HG03457 (cell line): ENCODE measurements at regions not wholly inside any gene's neighbourhood (a gene's known extent, or its start where the extent isn't known, plus 50 kb on each side); places are given as distances from the start of the nearest gene placed in this dataset.
"Not testable (repeated sequence)": the region's sequence is repeated elsewhere in the genome, so short reads cannot be mapped to it uniquely, and the experiment has no call there.

Experiments
- ATAC-seq: cut with Tn5 transposase; IDR thresholded peaks from one replicate; pipeline ENCODE4 v1.9.1; 2021; ENCODE audit warnings: moderate number of reproducible peaks; ENCODE audit not compliant: unreplicated experiment

DNA sequence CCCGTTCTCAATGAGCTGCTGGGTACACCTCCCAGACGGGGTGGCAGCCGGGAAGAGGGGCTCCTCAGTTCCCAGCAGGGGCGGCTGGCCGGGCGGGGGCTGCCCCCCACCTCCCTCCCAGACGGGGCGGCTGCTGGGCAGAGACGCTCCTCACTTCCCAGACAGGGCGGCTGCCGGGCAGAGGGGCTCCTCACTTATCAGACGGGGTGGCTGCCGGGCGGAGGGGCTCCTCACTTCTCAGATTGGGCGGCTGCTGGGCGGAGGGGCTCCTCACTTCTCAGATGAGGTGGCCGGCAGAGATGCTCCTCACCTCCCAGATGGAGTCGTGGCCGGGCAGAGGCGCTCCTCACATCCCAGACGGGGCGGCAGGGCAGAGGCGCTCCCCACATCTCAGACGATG is 559.0 kb downstream of the CD109 start:
- ATAC-seq: not testable (repeated sequence)

DNA sequence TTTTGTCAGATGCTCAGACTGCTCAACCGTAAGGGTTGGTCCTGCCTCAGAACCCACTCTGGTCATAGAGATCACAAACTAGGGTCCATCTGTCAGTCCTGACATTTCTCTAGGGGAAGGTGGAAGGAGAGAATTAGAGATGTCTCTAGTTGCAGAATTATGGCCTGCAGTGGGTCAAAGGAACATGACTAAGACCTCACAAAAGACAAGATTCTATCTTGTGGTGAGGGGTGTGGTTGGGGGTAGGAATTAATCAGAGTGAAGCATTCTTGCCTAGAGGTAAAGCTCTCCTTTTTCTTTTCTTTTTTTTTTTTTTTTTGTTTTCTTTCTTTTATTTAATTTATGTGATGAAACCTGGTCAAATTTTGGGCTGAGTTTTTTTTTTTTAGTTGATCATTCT is 558.1 kb downstream of the CD109 start:
- ATAC-seq: not testable (repeated sequence)

DNA sequence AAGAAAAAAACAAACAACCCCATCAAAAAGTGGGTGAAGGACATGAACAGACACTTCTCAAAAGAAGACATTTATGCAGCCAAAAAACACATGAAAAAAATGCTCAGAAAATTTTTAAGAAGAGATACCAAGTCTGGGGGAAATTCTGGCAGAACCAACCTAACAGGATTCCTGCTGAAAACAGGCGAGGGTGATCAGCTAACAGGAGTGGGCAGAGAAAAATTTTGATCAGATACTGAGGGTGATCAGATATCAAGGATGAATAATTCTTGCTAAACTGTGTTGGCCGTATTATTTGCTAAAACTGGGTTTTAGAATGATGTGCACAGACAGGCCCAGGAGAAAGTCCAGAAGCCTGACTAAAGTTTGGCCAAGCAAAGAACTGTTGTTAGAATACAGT is 557.3 kb downstream of the CD109 start:
- no peak for ATAC-seq

DNA sequence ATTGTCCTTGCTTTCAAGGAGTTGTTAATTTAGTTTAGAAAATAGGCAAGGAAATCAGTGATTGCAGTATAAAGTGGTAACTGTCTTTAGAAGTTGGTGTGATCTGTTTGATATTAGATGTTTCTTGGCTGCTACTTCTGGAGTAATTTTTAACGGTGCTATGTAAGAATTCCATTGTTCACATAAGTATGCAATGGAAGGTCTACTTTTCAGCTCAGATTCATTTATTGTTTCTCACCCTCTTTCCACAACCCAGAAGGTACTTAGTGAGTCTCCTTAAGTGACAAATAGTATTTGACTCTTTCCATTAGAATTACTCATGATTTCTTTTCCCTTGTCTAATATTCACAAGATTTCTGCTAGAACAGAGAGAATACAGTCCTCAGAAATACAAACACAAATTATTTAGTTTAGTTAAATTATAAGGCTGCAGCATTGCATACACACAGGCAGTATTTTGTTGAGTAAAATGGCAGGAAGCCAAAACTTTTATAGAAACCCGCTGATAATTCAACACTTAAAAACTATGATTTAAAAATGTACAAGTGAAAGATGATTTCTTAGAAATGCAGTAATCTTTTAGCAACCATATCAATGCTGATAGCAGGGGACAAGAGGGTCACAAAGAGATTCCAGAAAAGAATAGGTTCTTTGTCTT is 554.3 kb downstream of the CD109 start:
- no peak for ATAC-seq

DNA sequence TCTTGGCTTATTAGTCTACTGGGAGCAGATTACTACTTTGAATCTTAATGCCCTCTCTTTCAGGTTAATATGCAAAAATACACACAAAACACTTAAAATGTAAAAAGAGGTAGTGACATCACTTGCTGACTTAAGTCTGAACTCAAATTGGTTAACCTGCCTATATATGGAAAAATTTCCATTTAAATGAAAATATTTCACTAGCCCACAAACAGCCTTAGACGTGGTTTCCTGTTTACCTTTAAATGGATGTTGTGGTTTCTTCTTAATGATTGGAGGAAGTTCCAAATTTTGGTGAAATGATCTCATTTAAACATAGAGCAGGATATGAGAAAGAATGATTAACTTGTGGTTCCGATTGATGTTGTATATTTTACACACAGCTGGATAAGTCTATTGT is 553.7 kb downstream of the CD109 start:
- ATAC-seq: peak; percentile 86

DNA sequence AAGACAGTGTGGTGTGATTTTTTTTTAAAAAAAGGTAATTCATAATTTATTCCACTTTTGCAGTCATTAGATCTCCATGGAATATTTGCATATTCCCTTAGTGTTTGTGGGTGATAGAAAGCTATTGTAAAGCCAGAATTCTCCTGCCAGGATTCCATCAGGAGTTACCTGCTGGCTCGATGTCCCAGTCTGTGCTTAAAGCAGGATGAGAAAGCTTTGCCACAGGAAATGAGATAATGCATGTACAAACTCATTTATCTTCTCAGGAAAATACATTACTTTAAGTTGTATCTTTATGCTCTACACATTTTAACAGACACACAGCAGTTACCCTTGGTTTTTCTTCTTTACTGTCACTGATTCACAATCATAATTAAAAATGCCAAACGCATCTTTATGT is 553.0 kb downstream of the CD109 start:
- no peak for ATAC-seq

DNA sequence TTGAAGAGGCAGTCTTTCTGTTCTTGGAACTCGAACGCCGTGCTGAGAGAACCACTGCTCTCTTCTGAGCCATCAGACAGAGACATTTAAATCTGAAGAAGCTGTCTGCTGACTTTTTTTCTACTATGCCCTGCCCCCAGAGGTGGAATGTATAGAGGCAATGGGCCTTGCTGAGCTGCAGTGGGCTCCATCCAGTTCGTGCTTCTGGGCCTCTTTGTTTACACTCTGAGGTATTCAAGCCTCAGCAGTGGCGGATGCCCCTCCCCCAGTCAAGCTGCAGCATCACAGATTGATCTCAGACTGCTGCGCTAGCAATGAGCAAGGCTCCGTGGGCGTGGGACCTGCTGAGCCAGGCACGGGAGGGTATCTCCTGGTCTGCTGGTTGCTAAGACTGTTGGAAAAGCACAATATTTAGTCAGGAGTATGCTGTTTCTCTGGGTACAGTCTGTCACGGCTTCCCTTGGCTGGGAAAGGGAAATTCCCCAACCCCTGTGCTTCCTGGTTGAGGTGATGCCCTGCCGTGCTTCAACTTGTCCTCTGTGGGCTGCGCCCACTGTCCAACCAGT is 526.8 kb downstream of the CD109 start:
- no peak for ATAC-seq

DNA sequence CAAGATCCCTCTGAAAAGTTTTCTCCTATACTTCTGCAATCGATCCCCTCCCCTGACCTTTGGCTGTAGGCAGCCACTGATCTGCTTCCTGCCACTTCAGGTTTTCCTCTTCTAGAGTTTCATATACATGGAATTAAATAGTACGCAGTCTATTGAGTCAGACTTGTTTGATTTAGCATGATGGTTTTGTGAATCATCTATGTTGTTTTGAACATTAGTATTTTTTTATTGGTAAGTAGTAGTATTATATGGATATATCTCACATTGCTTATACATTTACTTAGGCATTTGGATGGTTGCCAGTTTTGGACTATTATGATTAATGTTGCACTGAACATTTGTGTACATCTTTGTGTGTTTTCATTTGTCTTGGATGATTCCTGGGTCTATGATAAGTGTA is 518.0 kb downstream of the CD109 start:
- no peak for ATAC-seq

DNA sequence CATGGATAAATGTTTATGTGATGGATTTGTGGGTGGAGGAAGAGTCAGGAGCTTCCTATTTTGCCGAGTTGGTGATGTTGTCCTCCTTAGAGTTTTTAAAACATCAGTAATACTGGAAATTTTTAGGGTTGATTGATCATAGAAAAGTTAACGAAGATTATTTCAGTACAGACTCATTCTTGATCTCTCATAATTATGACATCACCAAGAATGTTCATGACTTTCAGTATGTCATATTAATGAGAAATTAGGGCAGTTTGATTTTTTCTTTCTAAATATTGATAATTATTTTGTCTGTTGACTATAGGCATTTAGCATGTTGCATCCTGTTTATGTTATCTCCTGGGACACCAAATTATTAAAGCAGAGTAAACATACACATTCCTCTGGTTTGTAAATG is 512.2 kb downstream of the CD109 start:
- ATAC-seq: no peak

DNA sequence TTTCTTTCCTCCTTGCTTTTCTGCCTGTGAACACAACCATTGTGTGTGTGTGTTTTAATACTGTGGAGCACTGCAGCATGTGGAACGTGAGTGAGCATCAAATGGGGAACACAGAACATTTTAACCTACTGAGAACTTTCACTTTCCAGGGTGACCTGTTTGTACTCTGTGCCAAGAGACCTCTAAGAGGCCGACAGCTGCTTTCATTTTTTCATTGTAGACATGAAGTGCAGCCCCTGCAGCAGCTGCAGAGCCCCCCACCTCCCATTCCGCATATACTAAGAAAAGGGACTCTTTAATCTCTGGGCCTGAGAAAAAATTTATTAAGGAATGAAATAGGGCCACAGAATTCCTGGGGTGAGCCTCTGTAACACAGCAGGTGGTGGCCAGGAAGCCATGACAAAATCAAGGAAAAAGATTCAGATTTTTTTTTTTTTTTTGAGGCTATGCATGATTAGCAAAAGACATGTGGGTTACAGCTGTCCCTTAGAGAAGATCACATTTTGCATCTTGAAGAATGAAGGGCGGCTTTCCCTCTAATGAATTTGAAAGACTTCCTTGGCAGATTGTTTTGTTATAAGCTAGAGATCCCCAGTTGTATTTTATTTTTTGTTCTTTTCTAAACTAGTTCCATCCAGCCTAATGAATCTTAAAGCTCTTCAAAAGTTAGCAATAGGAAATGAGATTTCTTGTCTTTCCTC is 503.4 kb downstream of the CD109 start:
- ATAC-seq: no peak

DNA sequence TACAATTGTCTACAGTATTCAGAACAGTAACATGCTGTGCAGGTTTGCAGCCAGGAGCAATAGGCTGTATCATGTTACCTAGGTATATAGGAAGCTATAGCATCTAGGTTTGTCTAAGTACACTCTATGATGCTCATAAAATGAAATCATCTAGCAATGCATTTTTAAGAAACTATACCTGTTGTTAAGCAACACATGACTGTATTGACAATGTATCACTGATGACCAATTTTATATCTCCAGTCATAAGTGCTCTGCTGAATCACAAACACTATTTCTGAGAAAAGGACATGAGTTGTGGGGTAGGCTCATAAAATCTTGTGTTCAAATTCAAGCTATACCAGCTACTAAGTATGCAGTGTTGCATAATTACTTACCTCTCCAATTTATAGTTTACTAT is 501.3 kb downstream of the CD109 start:
- ATAC-seq: no peak

DNA sequence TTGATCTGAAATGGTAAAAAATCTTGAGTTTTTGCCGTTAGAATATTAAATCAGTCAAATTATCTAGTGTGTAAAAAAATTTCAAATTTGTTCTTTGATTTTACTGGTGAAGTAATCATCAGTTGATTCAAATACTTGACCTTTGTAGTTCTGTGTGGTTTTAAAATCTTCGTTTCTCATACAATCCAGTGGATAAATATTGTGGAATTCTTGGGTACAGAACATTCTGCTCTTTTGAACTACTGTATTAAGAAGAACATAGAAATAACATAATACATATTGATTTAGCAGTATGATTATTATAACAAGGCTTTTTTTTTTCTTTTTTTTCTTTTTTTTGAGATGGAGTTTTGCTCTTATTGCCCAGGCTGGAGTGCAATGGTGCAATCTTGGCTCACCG is 491.8 kb downstream of the CD109 start:
- ATAC-seq: no peak

DNA sequence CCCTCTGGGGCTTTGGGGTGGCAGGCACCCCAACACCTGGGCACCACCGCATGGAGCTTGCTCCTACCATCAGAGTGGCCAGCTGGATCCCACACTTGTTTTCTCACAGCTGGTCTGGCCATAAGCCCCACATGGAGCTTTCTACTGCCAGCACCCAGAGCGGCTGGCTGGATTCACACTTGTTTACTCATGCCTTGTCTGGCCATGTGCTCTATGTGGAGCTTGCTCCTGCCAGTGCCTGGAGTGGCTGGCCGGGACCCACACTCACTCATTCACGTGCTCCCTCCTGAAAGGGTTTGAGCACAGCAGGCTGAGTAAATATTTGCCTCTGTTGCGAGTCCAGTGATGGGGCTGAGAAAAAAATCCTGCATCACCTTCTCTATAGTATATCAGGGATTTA is 487.0 kb downstream of the CD109 start:
- ATAC-seq: no peak

DNA sequence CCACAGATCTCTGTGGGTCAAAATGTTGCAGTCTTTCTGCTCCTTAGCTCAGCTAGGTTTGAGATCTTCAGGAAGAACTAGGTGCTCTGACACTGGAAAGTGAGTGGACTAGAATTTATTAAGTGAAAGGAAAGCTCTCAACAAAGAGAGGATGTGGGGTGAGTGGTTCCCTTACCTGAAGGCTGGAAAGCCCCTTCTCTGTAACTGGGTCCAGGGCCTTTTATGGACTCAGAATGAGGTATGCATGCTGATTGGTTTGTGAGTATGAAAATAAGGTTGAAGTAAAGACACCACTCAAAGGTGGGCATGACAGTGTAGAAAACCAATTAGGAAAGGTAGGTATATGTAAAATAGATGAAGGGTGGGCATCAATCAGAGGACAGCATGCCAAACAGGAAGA is 485.5 kb downstream of the CD109 start:
- ATAC-seq: peak; percentile 74

DNA sequence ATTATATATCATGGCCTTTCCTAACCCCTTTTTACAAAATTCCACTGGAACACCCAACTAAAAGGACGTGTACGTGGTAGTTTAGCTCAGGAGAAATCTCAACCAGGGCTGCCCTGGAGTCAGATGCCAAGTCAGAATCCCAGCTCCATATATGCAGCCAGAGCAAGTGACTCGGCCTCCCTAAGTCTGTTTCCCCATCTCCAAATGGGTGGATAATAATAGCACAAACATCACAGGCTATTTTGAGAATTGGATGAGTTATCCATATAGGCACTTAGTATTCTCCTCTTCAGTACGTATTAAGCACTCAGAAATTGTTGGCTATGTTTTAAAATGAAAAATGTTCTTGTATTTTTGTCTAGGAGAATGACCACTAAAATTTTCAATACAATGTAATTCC is 481.5 kb downstream of the CD109 start:
- ATAC-seq: no peak

DNA sequence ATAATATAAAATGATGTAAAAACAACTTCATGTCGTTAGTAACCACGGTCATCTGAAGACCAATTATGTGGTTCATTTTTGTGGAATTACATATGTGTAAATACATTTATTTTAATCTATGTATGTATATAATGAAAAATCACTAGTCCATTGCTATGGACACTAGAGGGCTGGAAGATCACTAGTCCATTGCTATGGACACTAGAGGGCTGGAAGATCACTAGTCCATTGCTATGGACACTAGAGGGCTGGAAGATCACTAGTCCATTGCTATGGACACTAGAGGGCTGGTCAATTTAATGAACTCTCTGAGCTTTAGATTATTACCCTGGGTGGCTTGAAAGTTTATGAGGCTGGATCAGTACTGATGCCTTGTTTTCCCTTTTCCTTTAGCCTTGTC is 474.5 kb downstream of the CD109 start:
- not testable (repeated sequence) for ATAC-seq

DNA sequence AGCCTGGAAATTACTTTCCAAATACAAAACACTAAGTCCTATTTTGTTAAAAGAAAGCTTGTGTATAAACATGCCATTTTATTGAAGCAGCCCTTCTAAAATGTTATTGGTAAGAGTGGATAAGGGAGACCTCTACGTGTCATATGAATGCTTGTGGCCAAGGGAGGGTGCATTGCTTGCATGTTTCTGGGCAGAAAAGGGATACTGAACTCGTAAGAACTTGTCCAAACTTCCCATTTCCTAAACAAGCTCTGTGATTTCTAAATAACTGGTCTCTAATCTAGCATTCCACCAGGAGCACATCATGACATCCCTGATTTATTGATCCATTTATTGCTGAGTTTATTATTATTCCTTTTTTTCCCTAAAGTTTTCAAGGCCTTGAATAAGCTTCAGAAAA is 474.1 kb downstream of the CD109 start:
- no peak for ATAC-seq

DNA sequence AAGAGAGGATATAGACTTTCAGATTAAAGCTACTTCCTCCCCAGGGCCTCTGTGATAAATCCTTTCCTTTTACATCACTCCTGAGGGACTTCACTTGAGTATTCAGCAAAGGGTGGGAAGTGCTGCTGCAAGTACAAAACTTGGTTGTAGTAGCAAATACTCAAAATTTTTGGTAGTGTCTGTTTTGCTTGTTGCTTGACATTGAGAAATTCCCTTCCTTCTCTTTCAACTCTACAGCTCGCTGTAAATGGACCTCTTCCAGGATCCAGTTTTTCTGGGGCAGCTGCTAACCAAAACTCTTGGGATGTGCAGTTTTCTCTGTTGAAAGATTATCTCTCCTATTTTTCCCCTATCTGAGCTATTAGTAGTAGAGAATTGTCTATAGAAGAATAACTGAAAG is 472.0 kb downstream of the CD109 start:
- no peak for ATAC-seq

DNA sequence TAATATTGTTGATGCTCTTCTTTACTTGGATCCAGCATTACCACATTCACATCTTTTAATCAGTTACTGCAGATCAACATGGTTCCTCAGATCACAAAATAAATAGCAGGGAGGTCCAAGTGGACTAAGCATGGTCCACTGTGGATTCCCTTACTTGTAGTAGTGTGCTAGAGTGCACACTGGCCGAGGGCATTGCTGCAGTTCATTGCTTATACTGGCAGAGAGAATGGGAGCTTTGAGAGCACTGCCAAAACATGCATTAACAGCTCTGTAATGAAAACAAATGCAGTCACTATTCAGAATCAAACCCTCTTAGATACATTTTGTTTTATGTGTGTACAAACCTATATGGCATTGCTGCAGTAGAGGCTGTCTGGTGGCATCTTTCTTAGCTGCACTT is 471.5 kb downstream of the CD109 start:
- ATAC-seq: no peak

DNA sequence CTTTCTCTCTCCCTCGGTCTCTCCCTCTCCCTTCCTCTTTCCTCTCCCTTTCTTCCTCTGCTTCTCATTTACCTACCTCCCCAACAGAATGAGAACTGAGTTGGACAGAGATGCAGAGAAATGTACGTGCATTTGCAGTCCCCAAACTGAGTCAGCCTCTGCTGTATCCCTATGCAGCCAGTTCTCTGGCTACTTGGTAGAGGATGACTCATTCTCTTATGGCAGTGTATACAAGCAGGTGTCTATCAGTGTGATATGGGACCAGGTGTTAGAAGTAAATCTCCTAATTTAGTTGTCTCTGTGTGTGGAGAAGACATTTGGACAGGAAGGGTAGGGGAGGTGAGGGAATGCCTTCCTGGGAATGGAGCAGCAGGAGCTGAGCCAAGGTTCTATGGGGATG is 470.8 kb downstream of the CD109 start:
- ATAC-seq: no peak

DNA sequence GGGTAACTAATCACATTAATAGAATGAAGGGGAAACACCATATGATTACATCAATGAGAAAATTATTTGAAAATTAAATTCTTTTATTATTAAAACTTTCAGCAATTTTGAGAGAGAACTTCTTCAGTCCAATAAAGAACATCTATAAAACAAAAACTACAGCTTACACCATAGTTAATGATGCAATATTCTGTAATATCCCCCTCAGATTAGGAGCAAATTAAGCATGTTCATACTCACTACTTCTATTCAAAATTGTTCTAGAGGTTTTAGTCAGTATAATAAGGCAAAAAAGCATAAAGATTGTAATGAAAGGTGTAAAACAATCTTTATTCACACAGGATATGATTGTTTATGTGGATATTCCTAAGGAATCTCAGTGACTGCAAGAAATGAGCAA is 465.4 kb downstream of the CD109 start:
- ATAC-seq: no peak

DNA sequence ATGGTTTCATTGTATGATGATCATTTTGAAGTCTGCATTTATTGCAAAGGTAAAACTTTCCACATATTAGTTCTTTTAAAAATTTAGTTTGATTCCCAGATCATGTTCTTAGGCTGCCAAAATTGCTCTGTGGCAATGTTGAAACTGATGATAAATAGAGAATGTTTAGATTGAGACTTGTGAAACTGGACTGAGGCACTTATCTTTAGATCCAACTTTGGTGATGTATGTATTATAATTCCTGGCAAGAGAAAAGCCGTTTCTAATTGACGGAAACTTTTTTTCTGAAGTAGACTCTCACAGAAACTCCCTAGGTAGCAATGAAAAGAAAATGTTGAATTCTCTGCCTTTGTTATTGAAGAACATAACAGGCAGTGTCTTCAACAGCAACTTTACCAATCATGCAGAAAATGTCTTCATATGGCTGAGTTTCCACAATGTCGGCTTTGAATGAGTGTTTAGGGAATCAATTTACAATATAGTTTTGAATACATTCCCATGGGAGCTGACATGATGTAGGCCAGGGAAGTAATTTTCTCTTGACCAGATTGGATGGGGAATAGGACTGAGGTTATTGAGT is 456.2 kb downstream of the CD109 start:
- ATAC-seq: no peak
